ENCODE measurements at regions not wholly inside any gene's neighbourhood (a gene's known extent, or its start where the extent isn't known, plus 50 kb on each side); places are given as distances from the start of the nearest gene placed in this dataset.

DNA sequence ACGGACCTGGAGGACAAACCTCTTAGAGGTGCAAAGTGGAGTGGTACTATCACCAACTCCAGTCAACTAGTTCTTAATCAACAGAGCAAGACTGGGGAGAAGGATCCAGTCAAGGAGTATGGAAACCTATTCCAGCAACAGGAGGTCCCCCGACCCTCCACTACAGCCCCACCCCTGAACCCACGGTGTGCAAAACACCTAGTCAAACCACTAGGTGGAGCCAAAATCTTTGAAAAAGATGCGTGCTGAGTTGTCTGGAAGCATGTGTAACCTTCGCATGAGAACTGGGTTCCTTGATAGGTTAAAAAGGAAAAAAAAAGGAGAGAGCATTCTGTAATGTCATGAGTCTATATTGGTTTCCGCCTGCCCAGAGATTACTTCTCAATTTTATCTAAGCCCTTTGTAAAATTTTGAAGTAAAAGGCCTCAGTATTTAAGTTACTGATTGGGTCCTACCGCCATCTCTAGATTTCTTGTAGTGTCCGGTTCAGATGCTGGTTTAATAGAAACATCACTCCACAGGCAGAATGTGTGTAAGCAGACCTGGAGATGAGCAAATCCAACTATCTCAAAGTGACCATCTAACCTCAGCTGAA, 81.9 kb upstream of the HAO2 start:
- TF ChIP-seq, protein P1, sequence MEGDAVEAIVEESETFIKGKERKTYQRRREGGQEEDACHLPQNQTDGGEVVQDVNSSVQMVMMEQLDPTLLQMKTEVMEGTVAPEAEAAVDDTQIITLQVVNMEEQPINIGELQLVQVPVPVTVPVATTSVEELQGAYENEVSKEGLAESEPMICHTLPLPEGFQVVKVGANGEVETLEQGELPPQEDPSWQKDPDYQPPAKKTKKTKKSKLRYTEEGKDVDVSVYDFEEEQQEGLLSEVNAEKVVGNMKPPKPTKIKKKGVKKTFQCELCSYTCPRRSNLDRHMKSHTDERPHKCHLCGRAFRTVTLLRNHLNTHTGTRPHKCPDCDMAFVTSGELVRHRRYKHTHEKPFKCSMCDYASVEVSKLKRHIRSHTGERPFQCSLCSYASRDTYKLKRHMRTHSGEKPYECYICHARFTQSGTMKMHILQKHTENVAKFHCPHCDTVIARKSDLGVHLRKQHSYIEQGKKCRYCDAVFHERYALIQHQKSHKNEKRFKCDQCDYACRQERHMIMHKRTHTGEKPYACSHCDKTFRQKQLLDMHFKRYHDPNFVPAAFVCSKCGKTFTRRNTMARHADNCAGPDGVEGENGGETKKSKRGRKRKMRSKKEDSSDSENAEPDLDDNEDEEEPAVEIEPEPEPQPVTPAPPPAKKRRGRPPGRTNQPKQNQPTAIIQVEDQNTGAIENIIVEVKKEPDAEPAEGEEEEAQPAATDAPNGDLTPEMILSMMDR (conservative IDR thresholded peaks at IDR 0.05 in 1 of 2, IDR thresholded peaks at IDR 0.05 in 1 of 2; ENCODE audit: extremely low read depth in 1 of 2, insufficient read depth in 1 of 2, low read depth in 1 of 2, low read length in 2 of 2) = peak; percentile 49 to 74
- TF ChIP-seq EZH2 (IDR thresholded peaks at IDR 0.05; ENCODE audit: borderline replicate concordance, low read length) = no peak
